HG03025 (cell line): ENCODE measurements at regions not wholly inside any gene's neighbourhood (a gene's known extent, or its start where the extent isn't known, plus 50 kb on each side); places are given as distances from the start of the nearest gene placed in this dataset.
"Not testable (repeated sequence)": the region's sequence is repeated elsewhere in the genome, so short reads cannot be mapped to it uniquely, and the experiment has no call there.

Experiments
- ATAC-seq: cut with Tn5 transposase; IDR thresholded peaks from one replicate; pipeline ENCODE4 v1.9.1; 2021; ENCODE audit warnings: mild to moderate bottlenecking, moderate library complexity; ENCODE audit not compliant: unreplicated experiment, low FRiP score

GRCh38 chr20:48532028-48532427, 295.8 kb downstream of the PREX1 start:
- no peak for ATAC-seq

GRCh38 chr20:48531505-48531904, 296.3 kb downstream of the PREX1 start:
- no peak for ATAC-seq

- ATAC-seq = no peak
Observed at GRCh38 chr20:48530957-48531356, 296.8 kb downstream of the PREX1 start.

- no peak for ATAC-seq
Observed at GRCh38 chr20:48528346-48528745, 299.5 kb downstream of the PREX1 start.

DNA sequence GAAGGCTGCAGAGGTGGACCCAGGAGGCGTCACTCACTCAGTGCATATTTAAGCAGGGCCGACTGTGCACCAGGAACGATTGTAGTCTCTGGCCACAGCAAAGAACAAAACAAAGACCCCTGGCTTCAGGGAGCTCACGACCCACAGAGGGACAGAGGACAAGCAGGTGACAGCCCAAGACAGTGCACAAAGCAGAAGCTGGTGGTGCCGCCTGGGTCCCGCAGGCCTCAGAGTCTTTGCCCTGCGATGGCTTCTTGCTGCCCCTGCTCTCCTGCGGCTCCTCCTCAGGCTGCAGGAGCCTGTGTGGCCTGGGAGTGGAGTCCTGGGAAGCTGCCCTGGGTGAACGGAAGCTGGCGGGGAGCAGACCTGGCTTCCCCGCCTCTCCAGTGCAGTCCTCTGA, 300.0 kb downstream of the PREX1 start:
- no peak for ATAC-seq

- no peak for ATAC-seq
Observed at GRCh38 chr20:48526936-48527335, 300.9 kb downstream of the PREX1 start.

GRCh38 chr20:48525400-48525799, 302.4 kb downstream of the PREX1 start:
- no peak for ATAC-seq

DNA sequence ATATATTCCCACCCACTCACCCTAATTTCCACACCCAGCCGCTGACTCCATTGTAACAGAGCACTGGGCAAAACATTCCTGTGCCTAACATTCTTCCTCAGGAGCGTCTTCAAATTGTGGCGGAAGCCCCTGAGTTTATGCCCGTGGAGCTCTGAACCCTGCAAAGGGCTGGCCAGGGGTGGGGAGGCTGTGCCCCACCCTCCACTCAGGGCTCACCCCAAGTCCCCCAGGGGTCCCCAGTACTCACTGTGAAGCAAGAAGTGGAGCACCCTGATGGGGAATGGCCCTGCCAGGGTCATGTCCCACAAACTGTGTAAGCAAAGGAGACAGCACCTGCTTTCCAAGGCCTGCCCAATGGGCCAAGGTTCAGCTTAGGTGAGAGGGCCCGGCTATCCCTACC, 303.2 kb downstream of the PREX1 start:
- no peak for ATAC-seq

DNA sequence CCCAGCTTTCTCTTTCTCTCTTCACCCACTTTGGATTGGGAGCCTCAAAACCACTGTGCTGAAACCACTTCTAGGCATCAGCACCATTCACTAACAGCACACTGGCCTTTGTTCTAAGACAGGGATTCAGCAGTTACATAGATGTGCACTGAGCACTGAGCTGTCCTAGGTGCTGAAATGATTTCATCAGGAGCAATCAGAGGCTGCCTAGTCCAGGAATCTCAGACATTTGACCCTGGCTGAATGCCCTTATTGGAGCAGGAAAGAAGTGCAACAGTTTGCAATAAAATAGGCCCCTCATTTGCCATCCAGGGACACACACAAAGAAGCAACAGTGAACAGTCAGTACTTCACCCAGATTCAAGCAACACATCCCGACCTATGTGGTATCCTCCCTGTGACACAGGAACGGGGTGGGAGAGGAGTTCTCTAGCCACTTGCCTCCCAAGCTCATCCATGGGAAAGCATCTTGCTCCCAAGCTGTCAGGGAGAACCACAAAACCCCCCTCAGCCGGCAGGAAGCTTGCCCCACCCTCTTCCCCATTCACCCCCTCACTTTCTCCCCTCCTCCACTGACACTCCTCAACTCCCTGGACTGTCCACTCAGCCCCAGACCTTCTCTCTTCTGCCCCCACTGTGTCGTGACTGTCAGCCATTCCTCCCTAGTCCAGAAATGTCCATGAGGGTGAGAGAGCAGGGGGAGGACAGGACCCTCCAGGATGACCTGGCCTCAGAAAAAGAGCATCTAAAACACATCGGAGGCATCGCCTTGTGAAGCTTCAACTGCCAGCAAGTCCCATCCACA, 304.4 kb downstream of the PREX1 start:
- no peak for ATAC-seq

GRCh38 chr20:48521121-48521520, 306.7 kb downstream of the PREX1 start:
- ATAC-seq = no peak

DNA sequence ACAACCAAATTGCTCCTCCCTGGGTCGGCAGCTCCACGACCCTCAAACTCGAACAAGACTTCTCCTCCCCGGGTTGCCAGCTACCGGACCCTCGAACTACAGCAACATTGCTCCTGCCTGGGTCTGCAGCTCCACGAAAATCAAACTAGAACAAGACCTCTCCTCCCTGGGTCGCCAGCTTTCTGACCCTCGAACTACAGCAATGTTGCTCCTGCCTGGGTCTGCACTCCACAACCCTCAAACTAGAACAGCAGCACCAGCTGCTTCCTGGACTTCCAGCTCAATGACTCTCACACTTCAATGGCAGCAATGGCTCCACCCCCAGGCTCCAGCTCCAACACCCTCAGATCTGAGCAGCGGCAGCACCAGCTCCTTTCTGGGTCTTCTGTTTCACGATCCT, 311.6 kb downstream of the PREX1 start:
- not testable (repeated sequence) for ATAC-seq

GRCh38 chr20:48514577-48514976, 313.2 kb downstream of the PREX1 start:
- ATAC-seq = not testable (repeated sequence)

DNA sequence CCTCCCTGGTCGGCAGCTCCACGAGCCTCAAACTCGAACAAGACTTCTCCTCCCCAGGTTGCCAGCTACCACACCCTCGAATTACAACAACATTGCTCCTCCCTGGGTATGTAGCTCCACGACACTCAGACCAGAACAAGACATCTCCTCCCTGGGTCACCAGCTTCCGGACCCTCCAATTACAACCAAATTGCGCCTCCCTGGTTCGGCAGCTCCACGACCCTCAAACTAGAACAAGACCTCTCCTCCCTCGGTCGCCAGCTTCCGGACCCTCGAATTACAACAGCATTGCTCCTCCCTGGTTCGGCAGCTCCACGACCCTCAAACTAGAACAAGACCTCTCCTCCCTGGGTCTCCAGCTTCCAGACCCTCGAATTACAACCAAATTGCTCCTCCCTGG, 315.3 kb downstream of the PREX1 start:
- ATAC-seq = not testable (repeated sequence)

- ATAC-seq = not testable (repeated sequence)
Observed at GRCh38 chr20:48505066-48505465, 322.7 kb downstream of the PREX1 start.

GRCh38 chr20:48503166-48503815, 324.5 kb downstream of the PREX1 start:
- ATAC-seq = no peak

DNA sequence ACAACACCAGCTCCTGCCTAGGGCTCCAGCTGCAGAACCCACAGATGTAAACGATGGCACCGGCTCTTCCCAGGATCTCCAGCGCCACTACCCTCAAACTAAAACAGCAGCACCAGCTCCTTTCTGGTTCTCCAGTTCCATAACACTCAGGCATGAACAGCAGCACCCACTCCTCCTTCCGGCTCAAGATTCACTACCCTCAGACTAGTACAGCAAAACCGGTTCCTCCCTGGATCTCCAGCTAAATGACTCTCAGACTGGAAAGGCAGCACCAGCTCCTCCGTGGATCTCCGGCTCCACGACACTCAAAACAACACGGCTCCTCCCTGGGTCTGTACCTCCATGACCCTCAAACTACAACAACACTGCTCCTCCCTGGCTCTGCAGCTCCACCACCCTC, 325.0 kb downstream of the PREX1 start:
- no peak for ATAC-seq

DNA sequence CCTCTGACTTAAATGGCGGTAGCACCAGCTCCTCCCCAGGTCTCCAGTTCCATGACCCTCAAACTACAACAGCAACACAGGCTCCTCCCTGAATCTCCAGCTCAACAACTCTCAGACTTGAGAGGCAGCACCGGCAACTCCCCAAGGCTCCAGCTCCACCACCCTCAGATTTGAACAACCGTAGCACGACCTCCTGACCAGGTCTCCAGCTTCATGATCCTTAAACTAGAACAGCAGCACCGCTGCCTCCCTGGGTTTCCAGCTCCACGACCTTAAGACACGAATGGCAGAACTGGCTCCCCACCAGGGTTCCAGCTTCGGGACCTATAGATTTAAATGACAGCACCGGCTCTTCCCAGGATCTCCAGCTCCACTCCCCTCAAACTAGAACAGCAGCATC, 325.8 kb downstream of the PREX1 start:
- ATAC-seq = no peak

DNA sequence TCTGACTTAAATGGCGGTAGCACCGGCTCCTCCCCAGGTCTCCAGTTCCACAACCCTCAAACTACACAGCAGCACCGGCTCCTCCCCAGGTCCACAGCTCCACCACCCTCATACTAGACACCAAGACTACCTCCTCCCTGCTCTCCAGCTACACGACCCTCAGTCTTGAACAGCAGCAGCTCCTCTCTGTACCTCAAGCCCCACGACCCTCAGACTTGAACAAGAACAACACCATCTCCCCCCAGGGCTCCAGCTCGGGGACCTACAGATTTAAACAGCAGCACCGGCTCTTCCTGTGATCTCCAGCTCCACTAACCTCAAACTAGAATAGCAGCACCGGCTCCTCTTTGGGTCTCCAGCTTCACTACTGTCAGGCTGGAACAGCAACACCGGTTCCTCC, 326.9 kb downstream of the PREX1 start:
- not testable (repeated sequence) for ATAC-seq

- ATAC-seq = not testable (repeated sequence)
Observed at GRCh38 chr20:48498939-48499338, 328.9 kb downstream of the PREX1 start.

DNA sequence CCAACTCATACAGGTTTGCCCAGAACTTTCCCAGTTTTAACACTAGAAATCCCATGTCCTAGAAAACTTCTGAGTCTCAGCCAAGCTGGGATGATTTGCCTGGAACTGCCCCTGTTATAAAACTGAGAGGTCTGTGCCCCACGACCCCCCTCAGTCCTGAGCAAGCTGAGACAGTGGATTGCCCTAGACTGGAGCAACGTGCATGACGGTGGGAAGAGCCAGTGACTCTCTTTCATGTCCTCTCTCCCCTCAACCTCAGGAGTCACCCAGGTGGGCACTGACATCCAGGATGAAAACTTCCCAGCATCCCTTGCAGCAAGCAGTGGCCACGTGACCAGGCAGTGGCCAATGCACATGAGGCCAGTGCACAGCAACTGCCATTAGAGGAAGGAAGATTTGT, 329.7 kb downstream of the PREX1 start:
- not testable (repeated sequence) for ATAC-seq

GRCh38 chr20:48493966-48494365, 333.8 kb downstream of the PREX1 start:
- ATAC-seq = no peak

- not testable (repeated sequence) for ATAC-seq
Observed at GRCh38 chr20:48493331-48493730, 334.5 kb downstream of the PREX1 start.
